GM23248 (cell line): ENCODE measurements at regions not wholly inside any gene's neighbourhood (a gene's known extent, or its start where the extent isn't known, plus 50 kb on each side); places are given as distances from the start of the nearest gene placed in this dataset.

Experiments
- DNase-seq: peaks from one replicate; pipeline ENCODE4 v3.0.0-alpha.2; 2015
- H2AFZ ChIP-seq: fragments of 200-600 bp; sonication (generic); 2 replicates; pipeline ENCODE4 v1.6.1; 2016; ENCODE audit warnings: antibody characterized with exemption
- H3F3A ChIP-seq: fragments of 200-600 bp; sonication (generic); 2 replicates; pipeline ENCODE4 v1.6.1; 2016; ENCODE audit warnings: mild to moderate bottlenecking, antibody characterized with exemption, mixed run types; ENCODE audit not compliant: insufficient read depth
- H3K27ac ChIP-seq: fragments of 200-600 bp; sonication (generic); 2 replicates; pipeline ENCODE4 v1.5.1; 2016; ENCODE audit warnings: mild to moderate bottlenecking
- H3K27me3 ChIP-seq: fragments of 200-600 bp; sonication (generic); replicated peaks from 2 replicates; pipeline ENCODE4 v1.6.1; 2016; ENCODE audit warnings: mild to moderate bottlenecking; ENCODE audit not compliant: insufficient read depth
- H3K36me3 ChIP-seq: fragments of 200-600 bp; sonication (generic); 2 replicates; pipeline ENCODE4 v1.6.1; 2016; ENCODE audit warnings: low read depth, mild to moderate bottlenecking
- H3K4me1 ChIP-seq: fragments of 200-600 bp; sonication (generic); 2 replicates; pipeline ENCODE4 v1.6.1; 2016; ENCODE audit warnings: mild to moderate bottlenecking; ENCODE audit not compliant: insufficient read depth
- H3K4me2 ChIP-seq: fragments of 200-600 bp; sonication (generic); one replicate; pipeline ENCODE4 v1.6.1; 2016; ENCODE audit warnings: mild to moderate bottlenecking; ENCODE audit not compliant: unreplicated experiment
- H3K4me3 ChIP-seq: fragments of 200-600 bp; sonication (generic); 2 replicates; pipeline ENCODE4 v1.5.1; 2016; ENCODE audit warnings: mild to moderate bottlenecking
- H3K79me2 ChIP-seq: fragments of 200-600 bp; sonication (generic); 2 replicates; pipeline ENCODE4 v1.6.1; 2016; ENCODE audit warnings: mild to moderate bottlenecking; ENCODE audit not compliant: insufficient read depth
- H3K9ac ChIP-seq: fragments of 200-600 bp; sonication (generic); 2 replicates; pipeline ENCODE4 v1.6.1; 2016; ENCODE audit warnings: mild to moderate bottlenecking
- H3K9me2 ChIP-seq: fragments of 200-600 bp; sonication (generic); 2 replicates; pipeline ENCODE4 v1.6.1; 2016; ENCODE audit warnings: mixed run types, mild to moderate bottlenecking, moderate library complexity; ENCODE audit not compliant: insufficient read depth
- H3K9me3 ChIP-seq: fragments of 200-600 bp; sonication (generic); one replicate; pipeline ENCODE4 v1.6.1; 2017; ENCODE audit warnings: low read depth
- H4K20me1 ChIP-seq: fragments of 200-600 bp; sonication (generic); 2 replicates; pipeline ENCODE4 v1.6.0; 2016; ENCODE audit not compliant: insufficient read depth
- EZH2 ChIP-seq: fragments of 200-600 bp; sonication (generic); IDR thresholded peaks from 2 replicates; pipeline ENCODE4 v1.6.1; 2018; ENCODE audit warnings: antibody characterized with exemption, mild to moderate bottlenecking; ENCODE audit not compliant: insufficient read depth, poor library complexity, severe bottlenecking
- EZH2phosphoT487 ChIP-seq: fragments of 200-600 bp; sonication (generic); IDR thresholded peaks from 2 replicates; pipeline ENCODE4 v1.6.1; 2018; ENCODE audit warnings: antibody characterized with exemption, moderate library complexity, mild to moderate bottlenecking, low read depth; ENCODE audit not compliant: insufficient read depth
- WGBS, 2 experiments: methylation state at CpG; one replicate each; pipeline ENCODE4 v1.1.6; 2015 to 2017; ENCODE audit warnings: low lambda C conversion rate in 2 of 2, low coverage in 1 of 2; ENCODE audit errors: missing lambda C conversion rate in 2 of 2; 5-methylcytosine and 5-hydroxymethylcytosine counted together
- in situ Hi-C: fragments of 300-500 bp; cut with MboI; formaldehyde crosslinking; loops from 2 replicates; pipeline ENCODE4 v1.15.0; 2020

DNA sequence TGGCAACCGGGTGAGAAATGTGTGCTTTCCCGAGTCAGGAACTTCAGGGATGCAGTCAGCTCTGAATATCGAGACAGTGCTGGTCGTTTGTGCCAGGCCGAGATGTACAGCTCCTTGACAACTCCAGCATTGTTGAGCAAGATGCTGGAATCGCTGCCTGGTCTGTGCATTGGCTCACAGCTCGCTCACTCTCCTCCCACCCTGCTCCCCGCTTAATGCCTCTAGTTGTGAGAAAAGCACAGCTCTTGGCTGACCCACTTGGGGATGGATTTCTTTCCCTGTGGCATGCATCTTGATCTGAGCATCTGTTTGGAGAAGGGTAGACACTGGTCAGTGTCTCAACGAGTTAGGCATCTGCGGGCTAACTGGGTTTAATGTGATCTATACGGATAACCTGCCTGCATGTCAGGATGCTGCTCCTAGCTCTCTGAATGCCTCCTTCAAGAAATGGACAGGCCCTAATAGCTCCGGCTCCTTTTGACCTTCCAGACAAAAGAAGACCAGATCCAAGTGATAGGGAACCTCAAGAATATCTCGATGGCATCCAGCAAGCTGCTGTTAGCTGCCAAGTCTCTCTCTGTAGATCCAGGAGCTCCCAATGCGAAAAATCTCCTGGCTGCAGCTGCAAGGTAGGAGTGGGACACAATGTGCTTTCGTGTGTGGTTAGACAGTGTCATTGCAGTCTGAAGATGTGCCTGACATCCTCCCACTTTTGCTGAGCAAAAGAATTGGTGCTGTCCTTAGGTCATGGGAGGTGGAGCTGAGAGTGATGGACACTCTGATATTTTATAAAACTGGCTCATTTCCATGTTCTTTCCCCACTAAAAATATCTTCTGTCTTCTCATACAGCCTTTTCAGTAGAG lies 302.2 kb upstream of the TPM1 start:
- Histone ChIP-seq H2AFZ (no peak overlapping the region), H3K27ac (peak overlapping the region; percentile 79), H3K79me2 (no peaks in the 10 kb centered on the region), H3K4me1 (peaks cover 63% of the 10 kb centered on the region), H3K9ac (peak overlapping the region; percentile 40), H3K36me3 (no peaks in the 10 kb centered on the region), H3K27me3 (no peaks in the 10 kb centered on the region), H4K20me1 (no peaks in the 10 kb centered on the region), H3K9me3 (no peaks in the 10 kb centered on the region), H3K4me3 (no peak overlapping the region), H3K9me2 (no peaks in the 10 kb centered on the region), H3F3A (peaks cover 54% of the 10 kb centered on the region), H3K4me2 (peak overlapping the region; percentile 47)
- TF ChIP-seq EZH2phosphoT487 (no peak), EZH2 (no peak)
- WGBS, 2 experiments = 86 to 88% methylated on average over 15 of the region's 15 CpGs
- no peak for DNase-seq
- in situ Hi-C loops = no loop called here

GRCh38 chr15:62741106-62741505 lies 301.4 kb upstream of the TPM1 start:
- no peak overlapping the region for H3K4me2 ChIP-seq
- in situ Hi-C loops = no loop called here
- no peak overlapping the region for H3K27ac ChIP-seq
- TF ChIP-seq EZH2 (no peak), EZH2phosphoT487 (no peak)
- H3F3A ChIP-seq = peaks cover 54% of the 10 kb centered on the region
- DNase-seq = no peak
- H3K4me3 ChIP-seq = no peak overlapping the region
- H3K9me3 ChIP-seq = no peaks in the 10 kb centered on the region
- no peaks in the 10 kb centered on the region for H3K9me2 ChIP-seq
- peaks cover 63% of the 10 kb centered on the region for H3K4me1 ChIP-seq
- WGBS, 2 experiments = 97 to 100% methylated on average over 2 of the region's 2 CpGs
- no peaks in the 10 kb centered on the region for H4K20me1 ChIP-seq
- H3K9ac ChIP-seq = no peak overlapping the region
- no peaks in the 10 kb centered on the region for H3K27me3 ChIP-seq
- H3K36me3 ChIP-seq = no peaks in the 10 kb centered on the region
- H2AFZ ChIP-seq = no peak overlapping the region
- no peaks in the 10 kb centered on the region for H3K79me2 ChIP-seq

- in situ Hi-C loops = no loop called here
- no peaks in the 10 kb centered on the region for H3K36me3 ChIP-seq
- H3K9ac ChIP-seq = peak overlapping the region; percentile 78
- no peaks in the 10 kb centered on the region for H3K79me2 ChIP-seq
- H3K4me3 ChIP-seq = peak overlapping the region; percentile 54
- no peaks in the 10 kb centered on the region for H3K9me3 ChIP-seq
- H4K20me1 ChIP-seq = no peaks in the 10 kb centered on the region
- TF ChIP-seq EZH2 (no peak), EZH2phosphoT487 (no peak)
- peak; percentile 97 for DNase-seq
- H3K9me2 ChIP-seq = no peaks in the 10 kb centered on the region
- peak overlapping the region; percentile 70 for H2AFZ ChIP-seq
- peak overlapping the region; percentile 81 for H3K4me2 ChIP-seq
- WGBS, 2 experiments = 2 to 8% methylated on average over 8 of the region's 8 CpGs
- H3F3A ChIP-seq = peaks cover 54% of the 10 kb centered on the region
- H3K27ac ChIP-seq = peak overlapping the region; percentile 88
- peaks cover 59% of the 10 kb centered on the region for H3K4me1 ChIP-seq
- H3K27me3 ChIP-seq = no peaks in the 10 kb centered on the region
Observed at GRCh38 chr15:62742409-62743171, 300.0 kb upstream of the TPM1 start.

GRCh38 chr15:62745621-62746225 lies 296.8 kb upstream of the TPM1 start:
- TF ChIP-seq EZH2 (no peak), EZH2phosphoT487 (no peak)
- Histone ChIP-seq H3K4me1 (peaks cover 39% of the 10 kb centered on the region), H3F3A (peaks cover 26% of the 10 kb centered on the region), H3K79me2 (no peaks in the 10 kb centered on the region), H3K4me3 (no peak overlapping the region), H2AFZ (no peak overlapping the region), H3K9me3 (no peaks in the 10 kb centered on the region), H3K36me3 (no peaks in the 10 kb centered on the region), H3K9ac (no peak overlapping the region), H3K27me3 (no peaks in the 10 kb centered on the region), H4K20me1 (no peaks in the 10 kb centered on the region), H3K4me2 (no peak overlapping the region), H3K27ac (no peak overlapping the region), H3K9me2 (no peaks in the 10 kb centered on the region)
- WGBS, 2 experiments = 88 to 91% methylated on average over 8 of the region's 8 CpGs
- no peak for DNase-seq
- in situ Hi-C loops = no loop called here
